ENCODE measurements at regions not wholly inside any gene's neighbourhood (a gene's known extent, or its start where the extent isn't known, plus 50 kb on each side); places are given as distances from the start of the nearest gene placed in this dataset.
"Not testable (repeated sequence)": the region's sequence is repeated elsewhere in the genome, so short reads cannot be mapped to it uniquely, and the experiment has no call there.

DNA sequence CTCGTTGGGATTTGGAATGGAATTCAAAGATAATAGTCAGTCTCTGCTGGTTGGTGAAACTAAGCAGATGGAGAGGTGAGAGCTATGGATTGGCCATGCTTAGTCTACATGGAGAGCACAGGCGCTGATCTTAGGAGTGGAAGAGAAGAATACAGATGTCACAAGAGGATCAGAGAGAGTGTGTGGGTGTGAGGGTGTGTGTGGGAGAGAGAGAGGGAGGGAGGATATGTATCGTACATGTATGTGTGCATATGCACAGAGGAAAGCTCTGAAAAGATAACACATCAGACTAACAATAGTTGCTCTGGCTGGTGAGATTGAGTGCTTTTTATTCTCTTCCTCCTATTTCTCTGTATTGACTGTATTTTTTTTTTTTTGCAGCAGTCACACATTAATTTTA is 686.2 kb upstream of the TBX3 start:
- Histone ChIP-seq H3K27ac (no peak overlapping the region), H4K20me1 (no peaks in the 10 kb centered on the region), H3K4me1 (peaks cover 4 to 7% (median 6%) of the 10 kb centered on the region in 10 experiments; a peak in 19 of 20 replicates), H3K4me2 (no peak overlapping the region), H3K36me3 (no peaks in the 10 kb centered on the region), H3K9ac (no peak overlapping the region), H3K27me3 (no peaks in the 10 kb centered on the region), H3K9me3 (replicated peaks in 1 of 11) (peaks cover 8 to 30% (median 23%) of the 10 kb centered on the region in 11 experiments; a peak in 20 of 22 replicates), H3K4me3 (no peak overlapping the region)
- no peak for TF ChIP-seq Cebpa-rat (IDR thresholded peaks at IDR 0.05)

GRCh38 chr12:115366277-115366676 is 682.3 kb upstream of the TBX3 start:
- H3K27me3 ChIP-seq, H3K4me1 ChIP-seq, H3K4me2 ChIP-seq, H3K4me3 ChIP-seq, H3K9ac ChIP-seq, H3K27ac ChIP-seq, H4K20me1 ChIP-seq, H3K36me3 ChIP-seq: not testable (repeated sequence)
- H3K9me3 ChIP-seq (replicated peaks in 1 of 11): peaks cover 8 to 17% (median 13%) of the 10 kb centered on the region in 11 experiments; a peak in 10 of 22 replicates

DNA sequence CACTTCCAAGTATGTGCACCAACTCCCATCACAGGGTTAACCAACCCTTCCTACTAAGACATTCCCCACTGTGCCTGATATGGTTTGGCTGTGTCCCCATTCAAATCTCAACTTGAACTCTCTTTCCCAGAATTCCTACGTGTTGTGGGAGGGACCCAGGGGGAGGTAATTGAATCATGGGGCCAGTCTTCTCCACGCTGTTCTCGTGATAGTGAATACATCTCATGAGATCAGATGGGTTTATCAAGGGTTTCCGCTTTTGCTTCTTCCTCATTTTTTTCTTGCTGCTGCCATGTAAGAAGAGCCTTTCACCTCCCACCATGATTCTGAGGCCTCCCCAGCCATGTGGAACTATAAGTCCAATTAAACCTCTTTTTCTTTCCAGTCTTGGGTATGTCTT is 681.8 kb upstream of the TBX3 start:
- not testable (repeated sequence) for H3K9ac ChIP-seq, H3K4me1 ChIP-seq, H3K36me3 ChIP-seq, H3K4me2 ChIP-seq, H4K20me1 ChIP-seq, H3K27ac ChIP-seq, H3K4me3 ChIP-seq, H3K27me3 ChIP-seq
- peaks cover 8 to 17% (median 13%) of the 10 kb centered on the region in 11 experiments; a peak in 10 of 22 replicates for H3K9me3 ChIP-seq (replicated peaks in 1 of 11)

- H3K4me3 ChIP-seq: no peak overlapping the region
- no peaks in the 10 kb centered on the region for H4K20me1 ChIP-seq
- no peaks in the 10 kb centered on the region for H3K4me1 ChIP-seq
- H3K36me3 ChIP-seq: no peaks in the 10 kb centered on the region
- H3K9ac ChIP-seq: no peak overlapping the region
- no peak overlapping the region for H3K4me2 ChIP-seq
- no peak overlapping the region for H3K27ac ChIP-seq
- no peak for TF ChIP-seq Cebpa-rat (IDR thresholded peaks at IDR 0.05)
- H3K27me3 ChIP-seq: no peaks in the 10 kb centered on the region
- H3K9me3 ChIP-seq (replicated peaks in 1 of 11): peaks cover 8 to 17% (median 13%) of the 10 kb centered on the region in 11 experiments; a peak in 10 of 22 replicates
Measured at GRCh38 chr12:115364921-115365320, 680.9 kb upstream of the TBX3 start.

DNA sequence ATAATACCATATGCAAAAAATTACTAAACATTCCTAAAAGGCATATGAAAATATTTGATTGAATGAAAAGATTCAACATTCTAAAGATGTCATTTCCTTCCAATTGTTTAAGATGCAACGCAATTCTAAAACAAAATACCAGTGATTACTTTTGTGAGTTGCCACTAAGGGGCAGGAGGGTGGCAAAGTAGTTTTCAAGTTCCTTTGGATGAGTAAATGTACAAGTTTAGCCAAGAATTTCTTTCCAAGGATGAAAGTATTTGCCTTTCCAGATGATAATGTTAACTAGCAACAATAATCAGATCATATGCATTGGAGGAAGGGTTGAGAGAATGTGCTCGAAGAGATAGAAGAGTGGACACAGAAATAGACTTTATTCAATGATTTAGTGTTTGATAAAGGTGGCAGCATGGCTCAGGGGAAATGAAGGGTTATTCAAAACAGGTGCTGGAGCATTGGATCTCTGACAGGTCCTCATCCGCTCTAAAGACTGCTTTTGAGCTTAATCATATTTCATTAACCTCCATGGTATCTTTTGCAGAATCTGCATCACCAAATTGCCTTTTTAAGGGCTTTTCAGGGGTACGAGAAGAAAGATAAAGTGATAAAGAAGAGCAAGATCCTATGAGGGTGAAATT is 678.5 kb upstream of the TBX3 start:
- Histone ChIP-seq H3K27me3 (no peaks in the 10 kb centered on the region), H3K36me3 (no peaks in the 10 kb centered on the region), H3K9ac (no peak overlapping the region), H3K4me2 (no peak overlapping the region), H3K27ac (no peak overlapping the region), H4K20me1 (no peaks in the 10 kb centered on the region), H3K4me3 (no peak overlapping the region), H3K4me1 (no peaks in the 10 kb centered on the region), H3K9me3 (replicated peaks in 1 of 11) (peaks cover under 1 to 10% (median 9%) of the 10 kb centered on the region in 11 experiments; a peak in 9 of 22 replicates)
- TF ChIP-seq Cebpa-rat (IDR thresholded peaks at IDR 0.05): no peak

DNA sequence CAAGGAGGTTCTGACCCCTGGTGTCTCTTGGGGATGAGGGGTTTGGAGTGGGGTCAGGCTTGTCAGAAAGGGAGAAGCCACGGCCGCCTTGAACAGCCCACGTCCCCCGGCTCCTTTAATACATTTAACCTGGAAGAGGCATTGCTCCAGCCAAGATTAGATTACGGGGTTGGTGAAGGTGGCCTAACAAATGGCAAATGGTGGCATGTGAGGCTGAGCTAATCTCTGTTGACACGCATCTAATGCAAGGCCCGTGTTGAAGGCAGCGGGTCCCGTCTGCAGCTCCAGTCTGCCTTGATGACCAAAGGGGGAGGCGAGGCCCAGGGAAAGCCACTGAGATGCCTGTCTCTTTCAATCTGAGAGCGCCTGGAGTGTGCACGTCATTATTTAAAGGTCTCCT is 673.7 kb upstream of the TBX3 start:
- no peaks in the 10 kb centered on the region for H3K27me3 ChIP-seq
- peaks cover 0 to 6% (median 0%) of the 10 kb centered on the region in 11 experiments; a peak in 1 of 22 replicates for H3K9me3 ChIP-seq (replicated peaks in 1 of 11)
- no peaks in the 10 kb centered on the region for H3K36me3 ChIP-seq
- peaks cover 0 to 13% (median 0%) of the 10 kb centered on the region in 10 experiments; a peak in 5 of 20 replicates for H3K4me1 ChIP-seq
- no peak for TF ChIP-seq Cebpa-rat (IDR thresholded peaks at IDR 0.05)
- no peak overlapping the region for H3K27ac ChIP-seq
- no peak overlapping the region for H3K4me2 ChIP-seq
- no peaks in the 10 kb centered on the region for H4K20me1 ChIP-seq
- H3K4me3 ChIP-seq: no peak overlapping the region
- no peak overlapping the region for H3K9ac ChIP-seq

DNA sequence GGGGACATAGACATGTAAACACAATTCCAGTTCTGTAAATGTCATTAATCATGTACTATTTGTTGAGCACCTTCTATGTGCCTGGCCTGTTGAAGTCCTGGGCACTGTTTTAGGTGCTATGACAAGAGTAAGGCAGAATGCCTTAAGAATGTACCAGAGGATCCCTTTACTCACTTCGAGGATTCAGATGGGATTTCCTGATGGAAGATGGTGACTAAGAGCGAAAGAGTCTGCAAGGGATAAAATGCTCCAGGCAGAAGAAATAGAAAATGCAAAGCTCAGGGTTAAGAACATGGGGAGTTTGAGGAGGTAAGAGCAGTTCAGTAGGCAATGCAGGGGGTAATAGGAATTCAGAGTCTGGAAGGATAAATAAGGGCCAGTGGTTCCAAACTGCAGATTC is 671.3 kb upstream of the TBX3 start:
- Histone ChIP-seq H3K36me3 (no peaks in the 10 kb centered on the region), H3K9me3 (replicated peaks in 1 of 11) (peaks cover 0 to 6% (median 0%) of the 10 kb centered on the region in 11 experiments; a peak in 1 of 22 replicates), H3K9ac (no peak overlapping the region), H3K4me3 (no peak overlapping the region), H3K27ac (no peak overlapping the region), H3K4me1 (peaks cover 0 to 29% (median 0%) of the 10 kb centered on the region in 10 experiments; a peak in 5 of 20 replicates), H3K27me3 (no peaks in the 10 kb centered on the region), H4K20me1 (no peaks in the 10 kb centered on the region), H3K4me2 (no peak overlapping the region)
- TF ChIP-seq Cebpa-rat (IDR thresholded peaks at IDR 0.05): no peak

DNA sequence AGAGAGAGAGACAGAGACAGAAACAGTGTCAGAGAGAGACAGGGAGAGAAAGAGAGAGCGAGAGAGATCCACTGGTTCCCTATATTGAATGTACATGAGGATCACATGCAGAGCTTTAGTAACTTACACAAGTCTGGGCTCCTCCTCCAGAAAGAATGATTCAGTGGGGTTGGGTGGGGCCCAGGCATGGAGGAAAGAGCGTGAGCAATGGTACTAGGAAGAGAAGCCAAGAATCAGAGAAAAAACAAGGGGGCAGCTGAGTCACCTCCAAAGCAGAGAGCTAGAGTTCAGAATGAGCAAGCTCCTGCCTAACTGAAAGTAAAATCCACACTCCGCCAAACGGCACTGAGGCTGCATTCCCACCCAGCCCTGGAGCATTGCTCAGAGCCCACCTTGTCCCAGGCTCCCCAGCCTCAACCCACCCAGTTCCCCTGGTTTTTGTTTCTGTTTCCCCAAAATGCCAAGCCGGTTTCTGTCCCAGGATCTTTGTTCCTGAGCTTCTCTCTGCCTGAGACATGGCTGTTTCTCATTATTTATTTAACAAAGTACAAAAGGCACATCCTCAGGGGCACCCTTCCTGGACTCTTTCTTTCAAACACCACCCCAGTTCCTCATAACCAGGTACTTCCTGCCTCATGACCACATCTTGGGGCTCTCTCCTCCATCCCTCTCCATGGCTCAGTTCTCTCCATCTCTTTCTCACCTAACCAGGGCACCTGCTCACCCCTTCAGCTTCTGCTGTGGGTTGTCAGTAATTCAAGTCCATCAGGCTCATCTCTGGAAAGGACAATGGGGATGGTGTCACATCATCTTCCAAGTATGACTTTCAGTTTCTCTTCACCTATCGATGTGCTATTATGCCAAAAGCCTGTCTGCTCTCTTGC is 670.3 kb upstream of the TBX3 start:
- no peak overlapping the region for H3K4me3 ChIP-seq
- peak overlapping the region in 3 of 11 experiments; percentile 40 to 65 (median 61); a peak in 6 of 22 replicates for H3K27ac ChIP-seq
- peak overlapping the region in 1 of 11 experiments; percentile 18; a peak in 1 of 22 replicates for H3K9ac ChIP-seq
- H3K36me3 ChIP-seq: no peaks in the 10 kb centered on the region
- H3K4me2 ChIP-seq: peak overlapping the region in 4 of 11 experiments; percentile 20 to 67 (median 53); a peak in 7 of 22 replicates
- peaks cover 0 to 6% (median 0%) of the 10 kb centered on the region in 11 experiments; a peak in 1 of 22 replicates for H3K9me3 ChIP-seq (replicated peaks in 1 of 11)
- TF ChIP-seq Cebpa-rat (IDR thresholded peaks at IDR 0.05): no peak
- peaks cover 0 to 29% (median 0%) of the 10 kb centered on the region in 10 experiments; a peak in 5 of 20 replicates for H3K4me1 ChIP-seq
- H4K20me1 ChIP-seq: no peaks in the 10 kb centered on the region
- no peaks in the 10 kb centered on the region for H3K27me3 ChIP-seq

GRCh38 chr12:115353467-115353866 is 669.5 kb upstream of the TBX3 start:
- Histone ChIP-seq H3K27ac (no peak overlapping the region), H3K9me3 (replicated peaks in 1 of 11) (peaks cover 0 to 6% (median 0%) of the 10 kb centered on the region in 11 experiments; a peak in 1 of 22 replicates), H3K4me3 (no peak overlapping the region), H3K9ac (no peak overlapping the region), H3K4me2 (no peak overlapping the region; a peak in 1 of 22 replicates), H4K20me1 (no peaks in the 10 kb centered on the region), H3K36me3 (no peaks in the 10 kb centered on the region), H3K4me1 (peaks cover 0 to 29% (median 0%) of the 10 kb centered on the region in 10 experiments; a peak in 5 of 20 replicates), H3K27me3 (no peaks in the 10 kb centered on the region)
- TF ChIP-seq Cebpa-rat (IDR thresholded peaks at IDR 0.05): no peak

Measured in BLaER1 treated with 17β-estradiol and CSF1 and Interleukin-3, amounts not matched to agents 10 nM and 100 nM (cell line).